Natural killer cell (primary cell): ENCODE measurements at regions not wholly inside any gene's neighbourhood (a gene's known extent, or its start where the extent isn't known, plus 50 kb on each side); places are given as distances from the start of the nearest gene placed in this dataset.

ENCODE experiments used
- ATAC-seq, 3 donors: fragments of 150-1000 bp in 2 of 3; fragments of 200-7000 bp in 1 of 3; cut with Tn5 transposase; 1 replicate in 1 of 3; 2 replicates in 2 of 3; pipeline ENCODE4 v1.10.0; 2021; ENCODE audit warnings: mild to moderate bottlenecking in 2 of 3, moderate library complexity in 2 of 3
- DNase-seq, 2 donors: peaks; one replicate each; pipeline versions ENCODE4 v3.0.0 to v3.0.0-alpha.2; 2013 to 2021; ENCODE audit warnings: mixed read lengths in 1 of 2
- H3K27ac ChIP-seq: one replicate; pipeline ENCODE4 v1.5.1; 2013; ENCODE audit warnings: mild to moderate bottlenecking, low read length
- H3K27me3 ChIP-seq: one replicate; pipeline ENCODE4 v1.6.1; 2013; ENCODE audit warnings: low read length; ENCODE audit not compliant: control insufficient read depth, insufficient read depth
- H3K36me3 ChIP-seq: one replicate; pipeline ENCODE4 v1.6.1; 2013; ENCODE audit warnings: low read length; ENCODE audit not compliant: control insufficient read depth, insufficient read depth
- H3K4me1 ChIP-seq: one replicate; pipeline ENCODE4 v1.6.1; 2013; ENCODE audit warnings: low read length; ENCODE audit not compliant: control insufficient read depth, insufficient read depth
- H3K4me3 ChIP-seq: one replicate; pipeline ENCODE4 v1.5.1; 2013; ENCODE audit warnings: low read length
- H3K9me3 ChIP-seq: one replicate; pipeline ENCODE4 v1.6.1; 2013; ENCODE audit warnings: low read length; ENCODE audit not compliant: control insufficient read depth, insufficient read depth
- H3K27ac Mint-ChIP-seq, 2 donors: one replicate each; pipeline ENCODE4 v1.8.0; 2022; ENCODE audit warnings: mild to moderate bottlenecking in 2 of 2, mixed read lengths in 2 of 2, moderate library complexity in 1 of 2
- H3K27me3 Mint-ChIP-seq, 2 donors: one replicate each; pipeline ENCODE4 v1.8.0; 2022; ENCODE audit warnings: low read depth in 2 of 2, mixed read lengths in 2 of 2
- H3K36me3 Mint-ChIP-seq: one replicate; pipeline ENCODE4 v1.8.0; 2022; ENCODE audit warnings: mixed read lengths
- H3K4me1 Mint-ChIP-seq, 2 donors: one replicate each; pipeline ENCODE4 v1.8.0; 2022; ENCODE audit warnings: mixed read lengths in 2 of 2
- H3K4me3 Mint-ChIP-seq: one replicate; pipeline ENCODE4 v1.8.0; 2022; ENCODE audit warnings: mild to moderate bottlenecking, moderate library complexity, mixed read lengths
- H3K9me3 Mint-ChIP-seq, 2 donors: one replicate each; pipeline ENCODE4 v1.8.0; 2022; ENCODE audit warnings: mixed read lengths in 2 of 2
- WGBS: methylation state at CpG from one replicate; pipeline ENCODE4 v1.1.7; 2013; ENCODE audit warnings: missing lambda C conversion rate; ENCODE audit not compliant: insufficient coverage; 5-methylcytosine and 5-hydroxymethylcytosine counted together
- intact Hi-C: fragments of 100-400 bp; cut with micrococcal nuclease; formaldehyde crosslinking; loops from one replicate; pipeline ENCODE4 v1.14.2; 2022
- TF ChIP-seq, protein P1 (sequence below): fragments of 200-600 bp; IDR thresholded peaks from one replicate; pipeline ENCODE4 v1.8.0; 2022; ENCODE audit warnings: antibody characterized with exemption

DNA sequence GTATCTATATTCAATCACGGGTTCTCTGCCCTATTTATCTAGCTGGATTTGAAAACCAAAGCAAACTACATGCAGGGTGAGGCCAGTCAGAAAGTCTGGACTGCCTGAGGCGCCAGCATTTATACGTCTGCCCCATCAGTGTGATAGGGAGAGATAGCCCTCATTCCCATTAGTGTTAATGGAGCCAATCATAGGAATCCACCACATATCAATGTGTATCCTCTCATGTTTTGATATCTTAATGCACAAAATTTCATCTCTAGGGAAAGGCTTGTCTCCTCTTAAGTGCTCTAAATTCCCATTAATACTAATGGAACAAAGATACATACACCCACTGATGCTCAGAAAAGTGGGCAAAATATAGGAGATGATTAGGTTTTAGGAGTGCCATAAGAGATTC, 376.2 kb downstream of the BTBD3 start:
- Histone ChIP-seq H3K4me3 (no peak overlapping the region), H3K27me3 (no peaks in the 10 kb centered on the region), H3K9me3 (peaks cover 7% of the 10 kb centered on the region), H3K36me3 (no peaks in the 10 kb centered on the region), H3K4me1 (no peaks in the 10 kb centered on the region), H3K27ac (no peak overlapping the region)
- Mint-ChIP-seq H3K27me3 (no peaks in the 10 kb centered on the region), H3K4me3 (no peak overlapping the region), H3K27ac (no peak overlapping the region), H3K4me1 (peaks cover 0 to 7% of the 10 kb centered on the region in 2 donors), H3K9me3 (peaks cover 13 to 28% of the 10 kb centered on the region in 2 donors), H3K36me3 (peaks cover 7% of the 10 kb centered on the region)
- no peak for ATAC-seq
- intact Hi-C loops, result no loop called here
- WGBS, result 70% methylated on average over 2 of the region's 3 CpGs
- no peak for DNase-seq
- TF ChIP-seq, protein P1, sequence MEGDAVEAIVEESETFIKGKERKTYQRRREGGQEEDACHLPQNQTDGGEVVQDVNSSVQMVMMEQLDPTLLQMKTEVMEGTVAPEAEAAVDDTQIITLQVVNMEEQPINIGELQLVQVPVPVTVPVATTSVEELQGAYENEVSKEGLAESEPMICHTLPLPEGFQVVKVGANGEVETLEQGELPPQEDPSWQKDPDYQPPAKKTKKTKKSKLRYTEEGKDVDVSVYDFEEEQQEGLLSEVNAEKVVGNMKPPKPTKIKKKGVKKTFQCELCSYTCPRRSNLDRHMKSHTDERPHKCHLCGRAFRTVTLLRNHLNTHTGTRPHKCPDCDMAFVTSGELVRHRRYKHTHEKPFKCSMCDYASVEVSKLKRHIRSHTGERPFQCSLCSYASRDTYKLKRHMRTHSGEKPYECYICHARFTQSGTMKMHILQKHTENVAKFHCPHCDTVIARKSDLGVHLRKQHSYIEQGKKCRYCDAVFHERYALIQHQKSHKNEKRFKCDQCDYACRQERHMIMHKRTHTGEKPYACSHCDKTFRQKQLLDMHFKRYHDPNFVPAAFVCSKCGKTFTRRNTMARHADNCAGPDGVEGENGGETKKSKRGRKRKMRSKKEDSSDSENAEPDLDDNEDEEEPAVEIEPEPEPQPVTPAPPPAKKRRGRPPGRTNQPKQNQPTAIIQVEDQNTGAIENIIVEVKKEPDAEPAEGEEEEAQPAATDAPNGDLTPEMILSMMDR, result no peak

GRCh38 chr20:12294678-12295077, 377.0 kb downstream of the BTBD3 start:
- H3K9me3 Mint-ChIP-seq, result peaks cover 12 to 26% of the 10 kb centered on the region in 2 donors
- Histone ChIP-seq H3K4me1 (no peaks in the 10 kb centered on the region), H3K4me3 (no peak overlapping the region), H3K36me3 (no peaks in the 10 kb centered on the region), H3K9me3 (peaks cover 14% of the 10 kb centered on the region), H3K27me3 (no peaks in the 10 kb centered on the region), H3K27ac (no peak overlapping the region)
- no peaks in the 10 kb centered on the region for H3K4me1 Mint-ChIP-seq
- intact Hi-C loops, result no loop called here
- TF ChIP-seq, protein P1, result no peak
- WGBS, result 95% methylated on average over 3 of the region's 3 CpGs
- no peaks in the 10 kb centered on the region for H3K27me3 Mint-ChIP-seq
- ATAC-seq (no peak), DNase-seq (no peak)
- H3K4me3 Mint-ChIP-seq, result no peak overlapping the region
- H3K27ac Mint-ChIP-seq, result no peak overlapping the region
- H3K36me3 Mint-ChIP-seq, result peaks cover 7% of the 10 kb centered on the region

- ATAC-seq (no peak), DNase-seq (no peak)
- TF ChIP-seq, protein P1, result no peak
- WGBS, result 74% methylated on average over 8 of the region's 9 CpGs
- Histone ChIP-seq H3K4me1 (no peaks in the 10 kb centered on the region), H3K27me3 (no peaks in the 10 kb centered on the region), H3K36me3 (no peaks in the 10 kb centered on the region), H3K9me3 (no peaks in the 10 kb centered on the region), H3K27ac (no peak overlapping the region), H3K4me3 (no peak overlapping the region)
- Mint-ChIP-seq H3K27me3 (no peaks in the 10 kb centered on the region), H3K9me3 (peaks cover 7 to 10% of the 10 kb centered on the region in 2 donors), H3K36me3 (no peaks in the 10 kb centered on the region), H3K4me3 (no peak overlapping the region), H3K4me1 (no peaks in the 10 kb centered on the region), H3K27ac (no peak overlapping the region)
- intact Hi-C loops, result no loop called here
These were observed 387.7 kb downstream of the BTBD3 start for GRCh38 chr20:12305188-12305950.

DNA sequence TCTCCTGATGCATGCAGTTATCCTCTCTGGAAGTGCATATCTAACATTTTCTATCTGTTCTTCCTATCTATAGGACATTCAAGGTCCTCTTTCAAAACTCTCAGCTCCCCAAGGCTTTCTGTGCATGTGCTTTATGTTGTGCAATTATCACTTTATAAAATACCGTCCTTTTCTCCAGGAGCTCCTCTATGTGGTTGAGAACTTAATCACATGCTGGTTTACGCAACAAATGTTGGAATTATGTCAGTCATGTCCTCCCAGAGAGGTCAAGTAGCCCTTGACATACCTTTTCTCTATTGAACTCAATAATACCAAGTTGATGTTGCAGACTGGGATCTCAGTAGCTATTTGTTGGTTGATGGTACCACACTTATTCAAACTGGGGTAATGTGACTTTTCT, 388.4 kb downstream of the BTBD3 start:
- Histone ChIP-seq H3K9me3 (no peaks in the 10 kb centered on the region), H3K36me3 (no peaks in the 10 kb centered on the region), H3K4me3 (no peak overlapping the region), H3K27me3 (no peaks in the 10 kb centered on the region), H3K27ac (no peak overlapping the region), H3K4me1 (no peaks in the 10 kb centered on the region)
- 80% methylated on average over 2 of the region's 2 CpGs for WGBS
- Mint-ChIP-seq H3K27me3 (no peaks in the 10 kb centered on the region), H3K4me1 (no peaks in the 10 kb centered on the region), H3K36me3 (no peaks in the 10 kb centered on the region), H3K9me3 (peaks cover 7 to 10% of the 10 kb centered on the region in 2 donors), H3K4me3 (no peak overlapping the region), H3K27ac (no peak overlapping the region)
- no peak for DNase-seq
- intact Hi-C loops, result no loop called here
- TF ChIP-seq, protein P1, result no peak
- ATAC-seq, result no peak
